ENCODE measurements at regions not wholly inside any gene's neighbourhood (a gene's known extent, or its start where the extent isn't known, plus 50 kb on each side); places are given as distances from the start of the nearest gene placed in this dataset.
"Not testable (repeated sequence)": the region's sequence is repeated elsewhere in the genome, so short reads cannot be mapped to it uniquely, and the experiment has no call there.

GRCh38 chr18:30622635-30623034 lies 419.9 kb downstream of the DSC3 start:
- DNase-seq (no peak), ATAC-seq (ENCODE audit: low read depth) (no peak)
- POLR2A ChIA-PET, result no interaction called here
- no peaks in the 10 kb centered on the region for H3K4me1 Mint-ChIP-seq
- H3K27me3 Mint-ChIP-seq, result no peaks in the 10 kb centered on the region
- H3K27ac Mint-ChIP-seq, result no peak overlapping the region
- H3K9me3 Mint-ChIP-seq, result peaks cover 3% of the 10 kb centered on the region
- H3K4me3 Mint-ChIP-seq, result no peak overlapping the region
- H3K36me3 Mint-ChIP-seq, result no peaks in the 10 kb centered on the region

- Mint-ChIP-seq H3K36me3 (no peaks in the 10 kb centered on the region), H3K9me3 (peaks cover 3% of the 10 kb centered on the region), H3K4me1 (no peaks in the 10 kb centered on the region), H3K27me3 (no peaks in the 10 kb centered on the region), H3K4me3 (no peak overlapping the region), H3K27ac (no peak overlapping the region)
- ATAC-seq (ENCODE audit: low read depth), result no peak
- DNase-seq, result no peak
- POLR2A ChIA-PET, result no interaction called here
Observed at GRCh38 chr18:30622104-30622503, 420.4 kb downstream of the DSC3 start.

- POLR2A ChIA-PET, result no interaction called here
- H3K9me3 Mint-ChIP-seq, result peaks cover 3% of the 10 kb centered on the region
- no peak for DNase-seq
- no peak overlapping the region for H3K27ac Mint-ChIP-seq
- no peaks in the 10 kb centered on the region for H3K4me1 Mint-ChIP-seq
- ATAC-seq (ENCODE audit: low read depth), result no peak
- no peaks in the 10 kb centered on the region for H3K27me3 Mint-ChIP-seq
- H3K4me3 Mint-ChIP-seq, result no peak overlapping the region
- H3K36me3 Mint-ChIP-seq, result no peaks in the 10 kb centered on the region
Observed at GRCh38 chr18:30618567-30618966, 424.0 kb downstream of the DSC3 start.

- ATAC-seq (ENCODE audit: low read depth) (no peak), DNase-seq (no peak)
- H3K27me3 Mint-ChIP-seq, result no peaks in the 10 kb centered on the region
- peaks cover 4% of the 10 kb centered on the region for H3K9me3 Mint-ChIP-seq
- POLR2A ChIA-PET, result no interaction called here
- no peak overlapping the region for H3K4me3 Mint-ChIP-seq
- H3K27ac Mint-ChIP-seq, result no peak overlapping the region
- H3K4me1 Mint-ChIP-seq, result no peaks in the 10 kb centered on the region
- no peaks in the 10 kb centered on the region for H3K36me3 Mint-ChIP-seq
Observed at GRCh38 chr18:30616414-30616813, 426.1 kb downstream of the DSC3 start.

- Mint-ChIP-seq H3K4me1 (no peaks in the 10 kb centered on the region), H3K36me3 (no peaks in the 10 kb centered on the region), H3K27me3 (no peaks in the 10 kb centered on the region), H3K9me3 (peaks cover 4% of the 10 kb centered on the region), H3K4me3 (no peak overlapping the region), H3K27ac (no peak overlapping the region)
- ATAC-seq (ENCODE audit: low read depth), result no peak
- DNase-seq, result no peak
- POLR2A ChIA-PET, result no interaction called here
Observed at GRCh38 chr18:30613467-30613801, 429.1 kb downstream of the DSC3 start.

- Mint-ChIP-seq H3K4me3 (no peak overlapping the region), H3K9me3 (no peaks in the 10 kb centered on the region), H3K4me1 (no peaks in the 10 kb centered on the region), H3K27ac (no peak overlapping the region), H3K36me3 (no peaks in the 10 kb centered on the region), H3K27me3 (no peaks in the 10 kb centered on the region)
- ATAC-seq (ENCODE audit: low read depth) (no peak), DNase-seq (no peak)
- POLR2A ChIA-PET, result no interaction called here
Observed at GRCh38 chr18:30601541-30601940, 441.0 kb downstream of the DSC3 start.

GRCh38 chr18:30597202-30597601 lies 445.3 kb downstream of the DSC3 start:
- H3K4me1 Mint-ChIP-seq, result no peaks in the 10 kb centered on the region
- H3K36me3 Mint-ChIP-seq, result no peaks in the 10 kb centered on the region
- H3K4me3 Mint-ChIP-seq, result no peak overlapping the region
- no peaks in the 10 kb centered on the region for H3K27me3 Mint-ChIP-seq
- POLR2A ChIA-PET, result no interaction called here
- DNase-seq (no peak), ATAC-seq (ENCODE audit: low read depth) (no peak)
- peaks cover 7% of the 10 kb centered on the region for H3K9me3 Mint-ChIP-seq
- no peak overlapping the region for H3K27ac Mint-ChIP-seq

GRCh38 chr18:30596635-30597034 lies 445.9 kb downstream of the DSC3 start:
- ATAC-seq (ENCODE audit: low read depth) (no peak), DNase-seq (no peak)
- Mint-ChIP-seq H3K9me3 (peaks cover 7% of the 10 kb centered on the region), H3K4me3 (no peak overlapping the region), H3K27me3 (no peaks in the 10 kb centered on the region), H3K4me1 (no peaks in the 10 kb centered on the region), H3K36me3 (no peaks in the 10 kb centered on the region), H3K27ac (no peak overlapping the region)
- POLR2A ChIA-PET, result no interaction called here

GRCh38 chr18:30595942-30596341 lies 446.6 kb downstream of the DSC3 start:
- no peaks in the 10 kb centered on the region for H3K36me3 Mint-ChIP-seq
- H3K27ac Mint-ChIP-seq, result no peak overlapping the region
- DNase-seq (no peak), ATAC-seq (ENCODE audit: low read depth) (no peak)
- no peak overlapping the region for H3K4me3 Mint-ChIP-seq
- no peaks in the 10 kb centered on the region for H3K27me3 Mint-ChIP-seq
- POLR2A ChIA-PET, result no interaction called here
- peaks cover 8% of the 10 kb centered on the region for H3K9me3 Mint-ChIP-seq
- no peaks in the 10 kb centered on the region for H3K4me1 Mint-ChIP-seq

- H3K27me3 Mint-ChIP-seq; H3K9me3 Mint-ChIP-seq; H3K27ac Mint-ChIP-seq; ATAC-seq (ENCODE audit: low read depth); POLR2A ChIA-PET; DNase-seq; H3K36me3 Mint-ChIP-seq; H3K4me3 Mint-ChIP-seq; H3K4me1 Mint-ChIP-seq: not testable (repeated sequence)
Observed at GRCh38 chr18:30594911-30595310, 447.6 kb downstream of the DSC3 start.

- H3K27ac Mint-ChIP-seq, result no peak overlapping the region
- H3K27me3 Mint-ChIP-seq, result no peaks in the 10 kb centered on the region
- H3K4me3 Mint-ChIP-seq, result no peak overlapping the region
Observed at GRCh38 chr18:30591462-30591861, 451.1 kb downstream of the DSC3 start.

GRCh38 chr18:30588673-30589164 lies 453.8 kb downstream of the DSC3 start:
- H3K4me3 Mint-ChIP-seq, result no peak overlapping the region
- H3K4me1 Mint-ChIP-seq, result no peaks in the 10 kb centered on the region
- POLR2A ChIA-PET, result no interaction called here
- H3K36me3 Mint-ChIP-seq, result no peaks in the 10 kb centered on the region
- ATAC-seq (ENCODE audit: low read depth) (no peak), DNase-seq (no peak)
- peaks cover 6% of the 10 kb centered on the region for H3K9me3 Mint-ChIP-seq
- H3K27me3 Mint-ChIP-seq, result no peaks in the 10 kb centered on the region
- H3K27ac Mint-ChIP-seq, result no peak overlapping the region

More at GRCh38 chr18:30591462-30591861, 451.1 kb downstream of the DSC3 start:
- POLR2A ChIA-PET, result no interaction called here
- H3K36me3 Mint-ChIP-seq, result no peaks in the 10 kb centered on the region
- DNase-seq (no peak), ATAC-seq (ENCODE audit: low read depth) (no peak)
- H3K4me1 Mint-ChIP-seq, result no peaks in the 10 kb centered on the region
- peaks cover 9% of the 10 kb centered on the region for H3K9me3 Mint-ChIP-seq

GRCh38 chr18:30583768-30584167 lies 458.8 kb downstream of the DSC3 start:
- DNase-seq, result no peak
- ATAC-seq (ENCODE audit: low read depth), result no peak
- POLR2A ChIA-PET, result no interaction called here
- Mint-ChIP-seq H3K36me3 (no peaks in the 10 kb centered on the region), H3K4me3 (no peak overlapping the region), H3K9me3 (peaks cover 2% of the 10 kb centered on the region), H3K27ac (no peak overlapping the region), H3K27me3 (no peaks in the 10 kb centered on the region), H3K4me1 (no peaks in the 10 kb centered on the region)

- no peak overlapping the region for H3K4me3 Mint-ChIP-seq
- no peaks in the 10 kb centered on the region for H3K27me3 Mint-ChIP-seq
- DNase-seq (no peak), ATAC-seq (ENCODE audit: low read depth) (no peak)
- POLR2A ChIA-PET, result no interaction called here
- peaks cover 2% of the 10 kb centered on the region for H3K9me3 Mint-ChIP-seq
- no peak overlapping the region for H3K27ac Mint-ChIP-seq
- no peaks in the 10 kb centered on the region for H3K4me1 Mint-ChIP-seq
- H3K36me3 Mint-ChIP-seq, result no peaks in the 10 kb centered on the region
Observed at GRCh38 chr18:30582078-30582477, 460.5 kb downstream of the DSC3 start.

GRCh38 chr18:30578707-30579106 lies 463.8 kb downstream of the DSC3 start:
- Mint-ChIP-seq H3K27me3 (no peaks in the 10 kb centered on the region), H3K4me3 (no peak overlapping the region), H3K4me1 (no peaks in the 10 kb centered on the region), H3K27ac (no peak overlapping the region), H3K9me3 (no peaks in the 10 kb centered on the region), H3K36me3 (no peaks in the 10 kb centered on the region)
- no peak for ATAC-seq (ENCODE audit: low read depth)
- POLR2A ChIA-PET, result no interaction called here
- DNase-seq, result no peak

Measured in activated naive CD8-positive, alpha-beta T cell treated with anti-CD3 and anti-CD28 coated beads, Interleukin-2, amount 10 ng/mL, durations not matched to agents 7 days and 5 days (primary cell).